HG03159 (cell line): ENCODE measurements at regions not wholly inside any gene's neighbourhood (a gene's known extent, or its start where the extent isn't known, plus 50 kb on each side); places are given as distances from the start of the nearest gene placed in this dataset.
A peak's percentile ranks its signal among the peaks of the same experiment; 100 is the strongest.

Experiments
- ATAC-seq: cut with Tn5 transposase; IDR thresholded peaks from one replicate; pipeline ENCODE4 v1.9.1; 2021; ENCODE audit warnings: mild to moderate bottlenecking, moderate library complexity; ENCODE audit not compliant: unreplicated experiment

GRCh38 chr10:65528986-65529385 is 1396.8 kb upstream of the LRRTM3 start:
- no peak for ATAC-seq

- ATAC-seq, result no peak
These were observed 1394.3 kb upstream of the LRRTM3 start for GRCh38 chr10:65531545-65531944.

- ATAC-seq, result no peak
These were observed 1391.1 kb upstream of the LRRTM3 start for GRCh38 chr10:65534771-65535170.

GRCh38 chr10:65544756-65545155 is 1381.1 kb upstream of the LRRTM3 start:
- no peak for ATAC-seq

- ATAC-seq, result no peak
These were observed 1377.8 kb upstream of the LRRTM3 start for GRCh38 chr10:65548001-65548400.

- ATAC-seq, result no peak
These were observed 1375.1 kb upstream of the LRRTM3 start for GRCh38 chr10:65550761-65551160.

- no peak for ATAC-seq
These were observed 1370.6 kb upstream of the LRRTM3 start for GRCh38 chr10:65555192-65555591.

- ATAC-seq, result no peak
These were observed 1369.8 kb upstream of the LRRTM3 start for GRCh38 chr10:65556006-65556405.

GRCh38 chr10:65559369-65559768 is 1366.5 kb upstream of the LRRTM3 start:
- ATAC-seq, result no peak

- no peak for ATAC-seq
These were observed 1360.6 kb upstream of the LRRTM3 start for GRCh38 chr10:65565246-65565645.

GRCh38 chr10:65566906-65567305 is 1358.9 kb upstream of the LRRTM3 start:
- ATAC-seq, result no peak

- ATAC-seq, result peak; percentile 41
These were observed 1355.5 kb upstream of the LRRTM3 start for GRCh38 chr10:65570143-65571010.

GRCh38 chr10:65571011-65571570 is 1354.7 kb upstream of the LRRTM3 start:
- peak; percentile 49 for ATAC-seq

GRCh38 chr10:65581426-65582026 is 1344.3 kb upstream of the LRRTM3 start:
- no peak for ATAC-seq

- no peak for ATAC-seq
These were observed 1323.5 kb upstream of the LRRTM3 start for GRCh38 chr10:65602182-65602865.

GRCh38 chr10:65611592-65611991 is 1314.2 kb upstream of the LRRTM3 start:
- no peak for ATAC-seq

- ATAC-seq, result no peak
These were observed 1310.8 kb upstream of the LRRTM3 start for GRCh38 chr10:65614956-65615565.

GRCh38 chr10:65618126-65618525 is 1307.7 kb upstream of the LRRTM3 start:
- ATAC-seq, result no peak

- ATAC-seq, result no peak
These were observed 1305.3 kb upstream of the LRRTM3 start for GRCh38 chr10:65620404-65621048.

GRCh38 chr10:65622608-65623007 is 1303.2 kb upstream of the LRRTM3 start:
- no peak for ATAC-seq
